Thymus (tissue), 11 donors: ENCODE measurements at regions not wholly inside any gene's neighbourhood (a gene's known extent, or its start where the extent isn't known, plus 50 kb on each side); places are given as distances from the start of the nearest gene placed in this dataset.
"Not testable (repeated sequence)": the region's sequence is repeated elsewhere in the genome, so short reads cannot be mapped to it uniquely, and the experiment has no call there.

Experiments used
- DNase-seq, 9 donors: peaks; one replicate each; pipeline ENCODE4 v3.0.0-alpha.2; 2013; ENCODE audit warnings: low spot score in 9 of 9, low read depth in 6 of 9, missing footprints in 1 of 9
- H3K27ac ChIP-seq, 2 donors: one replicate each; pipeline ENCODE4 v1.5.1; 2013; ENCODE audit warnings: control low read depth in 1 of 2, low read depth in 1 of 2, low read length in 1 of 2, mild to moderate bottlenecking in 1 of 2, moderate library complexity in 1 of 2
- H3K27me3 ChIP-seq, 2 donors: one replicate each; pipeline ENCODE4 v1.5.1; 2013; ENCODE audit warnings: low read length in 1 of 2; ENCODE audit not compliant: control insufficient read depth in 2 of 2, insufficient read depth in 1 of 2
- H3K36me3 ChIP-seq, 2 donors: one replicate each; pipeline ENCODE4 v1.5.1; 2013; ENCODE audit warnings: low read length in 1 of 2, mild to moderate bottlenecking in 1 of 2, moderate library complexity in 1 of 2; ENCODE audit not compliant: control insufficient read depth in 2 of 2, insufficient read depth in 2 of 2
- H3K4me1 ChIP-seq, 2 donors: one replicate each; pipeline ENCODE4 v1.5.1; 2013; ENCODE audit warnings: low read length in 2 of 2; ENCODE audit not compliant: control insufficient read depth in 2 of 2, insufficient read depth in 2 of 2
- H3K4me3 ChIP-seq, 2 donors: one replicate each; pipeline ENCODE4 v1.5.1; 2013; ENCODE audit warnings: low read length in 2 of 2, control low read depth in 1 of 2, mild to moderate bottlenecking in 1 of 2
- H3K9me3 ChIP-seq, 2 donors: one replicate each; pipeline ENCODE4 v1.5.1; 2013; ENCODE audit warnings: low read length in 1 of 2, mild to moderate bottlenecking in 1 of 2; ENCODE audit not compliant: control insufficient read depth in 2 of 2, insufficient read depth in 1 of 2
- WGBS: extraction: QIAGEN DNeasy Blood & Tissue Kit; methylation state at CpG from one replicate; pipeline ENCODE4 v1.1.7; 2013; 5-methylcytosine and 5-hydroxymethylcytosine counted together
- donor health status: healthy.

- H3K27ac ChIP-seq, result peak overlapping the region in 1 of 2 donors; percentile 12
- H3K4me3 ChIP-seq, result no peak overlapping the region
- no peak for DNase-seq
- H3K36me3 ChIP-seq, result no peaks in the 10 kb centered on the region
- WGBS, result 57% methylated on average over 3 of the region's 3 CpGs
- peaks cover 0 to 6% of the 10 kb centered on the region in 2 donors for H3K9me3 ChIP-seq
- H3K27me3 ChIP-seq, result no peaks in the 10 kb centered on the region
- H3K4me1 ChIP-seq, result no peaks in the 10 kb centered on the region
Observed at GRCh38 chr6:66103954-66104353, 396.9 kb upstream of the EYS start.

- 93% methylated on average over 1 of the region's 1 CpG for WGBS
Observed at GRCh38 chr6:66103354-66103753, 396.3 kb upstream of the EYS start.

DNA sequence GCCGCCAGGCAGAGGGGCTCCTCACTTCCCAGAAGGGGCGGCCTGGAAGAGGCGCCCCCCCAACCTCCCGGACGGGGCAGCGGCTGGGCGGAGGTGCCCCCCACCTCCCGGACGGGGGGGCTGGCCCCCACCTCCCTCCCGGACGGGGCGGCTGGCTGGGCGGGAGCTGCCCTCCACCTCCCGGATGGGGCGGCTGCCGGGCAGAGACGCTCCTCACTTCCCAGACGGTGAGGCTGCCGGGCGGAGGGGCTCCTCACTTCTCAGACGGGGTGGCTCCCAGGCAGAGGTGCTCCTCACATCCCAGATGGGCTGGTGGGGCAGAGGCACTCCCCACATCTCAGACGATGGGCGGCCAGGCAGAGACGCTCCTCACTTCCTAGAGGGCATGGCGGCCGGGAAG, 389.7 kb upstream of the EYS start:
- H3K27ac ChIP-seq, result no peak overlapping the region
- DNase-seq, result no peak
- peaks cover 0 to 4% of the 10 kb centered on the region in 2 donors for H3K9me3 ChIP-seq
- no peaks in the 10 kb centered on the region for H3K4me1 ChIP-seq
- H3K36me3 ChIP-seq, result no peaks in the 10 kb centered on the region
- no peaks in the 10 kb centered on the region for H3K27me3 ChIP-seq
- WGBS, result 97% methylated on average over 26 of the region's 26 CpGs
- H3K4me3 ChIP-seq, result no peak overlapping the region

More at GRCh38 chr6:66103354-66103753, 396.3 kb upstream of the EYS start:
- no peaks in the 10 kb centered on the region for H3K27me3 ChIP-seq
- no peaks in the 10 kb centered on the region for H3K4me1 ChIP-seq
- no peak overlapping the region for H3K27ac ChIP-seq
- no peaks in the 10 kb centered on the region for H3K36me3 ChIP-seq
- H3K9me3 ChIP-seq, result peaks cover 0 to 6% of the 10 kb centered on the region in 2 donors
- DNase-seq, result no peak
- H3K4me3 ChIP-seq, result no peak overlapping the region

DNA sequence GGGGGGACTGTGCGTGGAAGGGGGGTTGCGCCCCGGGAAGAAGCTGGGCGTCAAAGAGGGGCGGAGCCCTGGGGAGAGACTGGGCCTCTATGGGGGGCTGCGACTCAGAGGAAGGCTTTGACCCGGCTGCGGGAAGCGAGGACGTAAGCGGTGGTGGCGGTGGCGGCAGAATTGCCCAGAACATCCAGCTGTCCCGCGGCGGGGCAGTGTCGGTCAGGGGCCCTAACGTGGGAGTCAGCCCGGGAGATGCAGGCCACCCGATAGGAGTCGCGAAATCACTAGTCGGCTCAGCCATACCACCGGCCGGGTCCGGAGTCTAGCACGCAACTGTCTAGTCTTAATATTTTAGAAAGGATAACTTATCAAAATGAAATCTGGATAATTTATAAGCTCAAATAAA, 387.6 kb upstream of the EYS start:
- no peaks in the 10 kb centered on the region for H3K27me3 ChIP-seq
- whole genome bisulfite sequencing, result 98% methylated on average over 27 of the region's 27 CpGs
- H3K9me3 ChIP-seq, result peaks cover 0 to 4% of the 10 kb centered on the region in 2 donors
- no peak for DNase-seq
- H3K4me1 ChIP-seq, result no peaks in the 10 kb centered on the region
- H3K27ac ChIP-seq, result no peak overlapping the region
- H3K4me3 ChIP-seq, result no peak overlapping the region
- no peaks in the 10 kb centered on the region for H3K36me3 ChIP-seq

DNA sequence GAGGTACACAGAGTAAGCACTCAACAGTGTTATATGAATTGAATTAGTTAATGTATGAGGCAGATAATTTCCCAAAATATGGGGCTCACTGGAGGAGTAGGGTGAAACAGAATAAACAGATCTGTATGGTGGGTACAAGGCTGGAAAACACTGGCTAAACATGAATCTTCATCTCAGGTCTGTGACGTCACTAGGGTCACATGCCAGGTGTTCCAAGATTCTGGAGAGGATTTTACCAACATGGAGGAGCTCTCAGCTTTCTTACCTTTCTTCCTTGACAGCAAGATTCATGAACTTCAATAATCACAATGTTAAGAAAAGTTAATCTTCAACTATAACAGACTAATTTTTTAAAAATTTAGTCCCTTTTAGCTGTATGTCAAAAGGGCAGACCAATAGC, 385.3 kb upstream of the EYS start:
- not testable (repeated sequence) for H3K36me3 ChIP-seq, H3K4me3 ChIP-seq, H3K27ac ChIP-seq, DNase-seq, H3K4me1 ChIP-seq, H3K9me3 ChIP-seq, H3K27me3 ChIP-seq
- 83% methylated on average over 1 of the region's 1 CpG for WGBS

DNA sequence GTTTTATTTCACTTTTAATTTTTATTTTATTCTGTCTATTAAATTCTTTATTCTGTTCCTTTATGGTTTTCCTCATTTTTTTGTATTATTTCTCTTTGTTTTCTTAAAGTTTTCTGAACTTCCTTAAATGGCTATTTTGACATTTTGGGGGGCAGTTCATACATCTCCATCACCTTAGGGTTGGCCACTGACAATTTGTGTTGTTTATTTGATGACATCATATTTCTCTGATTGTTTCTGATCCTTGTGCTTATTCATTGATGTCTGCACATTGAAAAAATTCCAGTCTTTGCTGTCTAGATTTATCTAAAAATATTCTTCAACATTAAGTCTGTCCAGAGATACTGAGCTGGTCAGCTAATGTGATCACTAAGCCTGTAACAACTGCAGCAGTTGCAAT, 379.5 kb upstream of the EYS start:
- Histone ChIP-seq H3K27me3 (no peaks in the 10 kb centered on the region), H3K36me3 (no peaks in the 10 kb centered on the region), H3K9me3 (peaks cover 0 to 15% of the 10 kb centered on the region in 2 donors), H3K27ac (no peak overlapping the region), H3K4me1 (no peaks in the 10 kb centered on the region), H3K4me3 (no peak overlapping the region)
- no peak for DNase-seq

DNA sequence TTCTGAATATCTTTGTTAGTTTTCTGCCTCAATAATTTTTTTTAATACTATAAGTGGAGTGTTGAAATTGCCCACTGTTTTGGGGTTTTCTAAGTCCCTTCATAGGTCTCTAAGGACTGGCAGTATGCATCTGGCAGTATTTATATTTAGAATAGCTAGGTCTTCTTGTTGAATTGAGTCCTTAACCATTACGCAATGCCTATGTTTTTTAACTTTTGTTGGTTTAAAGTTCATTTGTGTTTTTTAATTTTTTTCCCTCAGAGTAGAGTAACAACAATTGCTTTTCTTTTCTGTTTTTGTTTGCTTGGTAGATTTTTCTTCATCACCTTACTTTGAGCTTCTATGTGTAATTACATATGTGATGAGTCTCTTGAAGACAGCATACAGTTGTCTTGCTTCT, 375.9 kb upstream of the EYS start:
- WGBS, result 91% methylated on average over 1 of the region's 1 CpG
- no peak overlapping the region for H3K27ac ChIP-seq
- no peaks in the 10 kb centered on the region for H3K4me1 ChIP-seq
- no peaks in the 10 kb centered on the region for H3K27me3 ChIP-seq
- peaks cover 0 to 15% of the 10 kb centered on the region in 2 donors for H3K9me3 ChIP-seq
- no peak overlapping the region for H3K4me3 ChIP-seq
- DNase-seq, result no peak
- H3K36me3 ChIP-seq, result no peaks in the 10 kb centered on the region

- no peak for DNase-seq
- Histone ChIP-seq H3K4me1 (no peaks in the 10 kb centered on the region), H3K27ac (no peak overlapping the region), H3K36me3 (no peaks in the 10 kb centered on the region), H3K9me3 (peaks cover 0 to under 1% of the 10 kb centered on the region in 2 donors), H3K4me3 (no peak overlapping the region), H3K27me3 (no peaks in the 10 kb centered on the region)
Observed at GRCh38 chr6:66068907-66069306, 361.9 kb upstream of the EYS start.

- Histone ChIP-seq H3K4me3 (no peak overlapping the region), H3K4me1 (no peaks in the 10 kb centered on the region), H3K9me3 (peaks cover 0 to 6% of the 10 kb centered on the region in 2 donors), H3K27ac (no peak overlapping the region), H3K36me3 (no peaks in the 10 kb centered on the region), H3K27me3 (no peaks in the 10 kb centered on the region)
- DNase-seq, result no peak
Observed at GRCh38 chr6:66068033-66068432, 361.0 kb upstream of the EYS start.

- Histone ChIP-seq H3K27ac (no peak overlapping the region), H3K9me3 (peaks cover 0 to 6% of the 10 kb centered on the region in 2 donors), H3K4me1 (no peaks in the 10 kb centered on the region), H3K4me3 (no peak overlapping the region), H3K36me3 (no peaks in the 10 kb centered on the region), H3K27me3 (no peaks in the 10 kb centered on the region)
- 77% methylated on average over 1 of the region's 1 CpG for WGBS
- DNase-seq, result no peak
Observed at GRCh38 chr6:66065313-66065712, 358.3 kb upstream of the EYS start.
